ENCODE measurements at regions not wholly inside any gene's neighbourhood (a gene's known extent, or its start where the extent isn't known, plus 50 kb on each side); places are given as distances from the start of the nearest gene placed in this dataset.

DNA sequence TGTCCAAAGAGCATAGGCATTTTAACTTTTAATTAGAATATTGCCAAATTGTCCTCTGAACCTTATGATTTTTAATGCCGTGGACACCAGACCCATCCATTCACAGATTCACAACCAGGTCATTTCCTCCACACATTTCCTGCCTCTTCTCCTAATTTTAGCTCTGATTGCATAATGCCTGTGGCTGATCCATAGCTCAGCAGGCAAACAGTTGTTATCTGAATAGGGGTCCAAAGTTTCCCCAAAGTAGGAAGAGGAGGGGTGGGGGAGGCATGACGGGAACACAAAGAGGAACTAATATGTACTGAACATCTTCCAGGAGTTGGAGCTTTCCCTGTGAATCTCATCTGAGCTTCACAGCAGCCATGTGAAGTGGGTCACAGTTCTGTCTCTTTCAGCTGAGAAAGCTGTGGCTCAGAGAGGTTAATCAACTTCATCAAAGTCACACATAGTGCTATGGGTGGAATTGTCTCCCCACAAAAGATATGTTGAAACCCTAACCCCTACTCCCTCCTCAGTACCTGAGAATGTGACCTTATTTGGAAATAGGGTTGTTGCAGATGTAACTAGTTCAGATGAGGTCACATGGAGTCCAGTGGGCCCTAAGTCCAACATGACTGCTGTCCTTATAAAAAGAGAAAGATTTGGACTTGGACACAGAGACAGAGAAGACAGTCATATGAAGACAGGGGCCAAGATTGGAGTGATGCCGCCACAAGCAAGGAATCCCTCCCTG lies 106.7 kb upstream of the AGBL1 start:
- no peak overlapping the region for H3K4me3 ChIP-seq (ENCODE audit: low read depth, low read length)
- DNase-seq (ENCODE audit: low read depth): no peak
- TF ChIP-seq, protein P1, sequence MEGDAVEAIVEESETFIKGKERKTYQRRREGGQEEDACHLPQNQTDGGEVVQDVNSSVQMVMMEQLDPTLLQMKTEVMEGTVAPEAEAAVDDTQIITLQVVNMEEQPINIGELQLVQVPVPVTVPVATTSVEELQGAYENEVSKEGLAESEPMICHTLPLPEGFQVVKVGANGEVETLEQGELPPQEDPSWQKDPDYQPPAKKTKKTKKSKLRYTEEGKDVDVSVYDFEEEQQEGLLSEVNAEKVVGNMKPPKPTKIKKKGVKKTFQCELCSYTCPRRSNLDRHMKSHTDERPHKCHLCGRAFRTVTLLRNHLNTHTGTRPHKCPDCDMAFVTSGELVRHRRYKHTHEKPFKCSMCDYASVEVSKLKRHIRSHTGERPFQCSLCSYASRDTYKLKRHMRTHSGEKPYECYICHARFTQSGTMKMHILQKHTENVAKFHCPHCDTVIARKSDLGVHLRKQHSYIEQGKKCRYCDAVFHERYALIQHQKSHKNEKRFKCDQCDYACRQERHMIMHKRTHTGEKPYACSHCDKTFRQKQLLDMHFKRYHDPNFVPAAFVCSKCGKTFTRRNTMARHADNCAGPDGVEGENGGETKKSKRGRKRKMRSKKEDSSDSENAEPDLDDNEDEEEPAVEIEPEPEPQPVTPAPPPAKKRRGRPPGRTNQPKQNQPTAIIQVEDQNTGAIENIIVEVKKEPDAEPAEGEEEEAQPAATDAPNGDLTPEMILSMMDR (IDR thresholded peaks at IDR 0.05; ENCODE audit: insufficient read depth, low read depth, low read length): no peak

DNA sequence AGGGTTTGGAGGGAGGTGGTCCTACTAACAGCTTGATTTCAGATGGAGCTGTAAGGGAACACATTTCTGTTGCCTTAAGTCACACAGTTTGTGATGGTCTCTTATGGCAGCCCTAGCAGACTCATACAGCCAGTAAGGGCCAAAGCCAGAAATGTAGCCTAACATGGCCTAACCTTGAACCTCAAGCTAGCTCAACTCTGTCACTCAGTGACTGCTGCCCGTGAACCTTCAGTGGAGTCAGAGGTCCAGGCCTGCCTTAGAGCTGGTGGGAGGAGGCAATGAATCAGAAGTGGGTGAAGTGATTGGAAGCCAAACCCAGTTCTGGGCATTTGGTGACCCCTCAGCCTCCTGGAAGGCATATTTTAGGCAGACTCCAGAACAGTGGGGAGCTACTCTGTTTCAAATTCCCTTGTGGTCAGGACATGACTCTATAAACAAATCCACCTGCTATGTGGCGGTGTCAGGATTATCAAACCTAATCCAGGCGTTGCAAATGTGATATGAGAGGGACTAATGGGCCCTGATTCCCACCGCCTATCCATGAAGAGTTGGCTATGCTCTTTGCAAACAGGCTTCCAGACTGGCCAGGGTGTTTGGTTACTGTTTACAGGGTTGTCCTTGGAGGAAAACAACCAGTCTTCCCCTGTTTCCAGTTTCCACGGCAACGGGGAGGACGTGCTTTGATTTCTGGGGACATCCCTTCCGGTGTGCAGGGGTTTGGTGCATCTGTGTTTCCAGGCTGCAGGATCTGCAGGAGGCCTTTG lies 105.9 kb upstream of the AGBL1 start:
- TF ChIP-seq, protein P1 (IDR thresholded peaks at IDR 0.05; ENCODE audit: insufficient read depth, low read depth, low read length): no peak
- H3K4me3 ChIP-seq (ENCODE audit: low read depth, low read length): no peak overlapping the region
- DNase-seq (ENCODE audit: low read depth): no peak

DNA sequence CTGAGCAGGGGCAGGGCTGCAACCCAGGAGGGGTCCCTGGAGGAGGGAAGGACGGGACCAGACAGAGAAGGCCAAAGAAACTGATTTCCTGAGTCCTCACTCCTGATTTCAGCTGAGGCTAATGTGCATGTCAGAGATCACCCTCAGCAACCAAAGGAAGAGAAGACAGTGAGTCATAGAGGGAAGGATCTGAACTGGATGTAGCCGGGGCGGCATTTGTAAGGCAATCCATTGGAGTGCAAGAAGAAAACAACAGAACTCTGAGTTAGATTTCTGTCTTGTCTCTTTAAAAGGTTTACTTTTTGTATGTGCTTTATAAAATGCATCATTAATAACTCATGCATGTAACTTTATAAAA lies 105.3 kb upstream of the AGBL1 start:
- TF ChIP-seq, protein P1 (IDR thresholded peaks at IDR 0.05; ENCODE audit: insufficient read depth, low read depth, low read length): no peak
- DNase-seq (ENCODE audit: low read depth): no peak

DNA sequence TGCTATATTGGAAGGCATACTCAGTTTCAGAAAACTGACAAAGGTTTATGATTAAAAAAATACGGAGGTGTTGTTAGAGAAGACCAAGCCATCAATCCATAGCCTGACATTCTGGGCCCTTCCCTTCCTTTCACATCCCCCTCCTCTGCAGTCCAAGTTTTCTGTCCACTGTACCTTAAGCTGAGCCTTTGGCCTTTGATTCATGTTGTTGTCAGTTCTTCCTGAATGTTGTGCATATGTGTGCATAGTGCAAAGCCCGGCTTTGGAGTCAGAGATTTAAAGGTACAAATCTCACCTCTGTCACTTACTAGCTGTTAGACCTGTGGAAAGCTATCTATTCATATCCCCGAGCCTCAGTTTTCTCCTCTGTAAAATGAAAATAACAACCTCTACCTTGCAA lies 104.9 kb upstream of the AGBL1 start:
- DNase-seq (ENCODE audit: low read depth): no peak
- no peak overlapping the region for H3K4me3 ChIP-seq (ENCODE audit: low read depth, low read length)
- TF ChIP-seq, protein P1 (IDR thresholded peaks at IDR 0.05; ENCODE audit: insufficient read depth, low read depth, low read length): no peak

More for the DNA sequence above, 105.3 kb upstream of the AGBL1 start:
- no peak overlapping the region for H3K4me3 ChIP-seq (ENCODE audit: low read depth, low read length)

DNA sequence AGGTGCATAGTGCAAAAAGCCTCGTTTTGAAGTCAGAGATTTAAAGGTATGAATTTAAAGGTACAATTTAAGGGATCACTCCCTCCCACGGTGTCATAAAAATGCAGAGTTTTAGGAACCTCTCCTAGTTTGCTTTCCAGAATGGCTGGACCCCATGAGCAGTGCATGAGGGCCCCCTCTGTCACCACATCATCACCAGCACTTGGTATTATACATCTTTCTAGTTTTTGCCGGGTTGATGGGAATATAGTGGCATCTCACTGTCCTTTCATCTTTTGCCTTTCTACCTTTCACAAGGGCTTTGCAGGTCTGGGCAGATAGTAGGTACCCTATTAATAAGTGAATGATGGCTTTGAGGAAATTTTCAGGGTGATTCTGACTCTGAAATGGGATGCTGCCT lies 103.6 kb upstream of the AGBL1 start:
- DNase-seq (ENCODE audit: low read depth): no peak
- TF ChIP-seq, protein P1 (IDR thresholded peaks at IDR 0.05; ENCODE audit: insufficient read depth, low read depth, low read length): no peak
- H3K4me3 ChIP-seq (ENCODE audit: low read depth, low read length): no peak overlapping the region

DNA sequence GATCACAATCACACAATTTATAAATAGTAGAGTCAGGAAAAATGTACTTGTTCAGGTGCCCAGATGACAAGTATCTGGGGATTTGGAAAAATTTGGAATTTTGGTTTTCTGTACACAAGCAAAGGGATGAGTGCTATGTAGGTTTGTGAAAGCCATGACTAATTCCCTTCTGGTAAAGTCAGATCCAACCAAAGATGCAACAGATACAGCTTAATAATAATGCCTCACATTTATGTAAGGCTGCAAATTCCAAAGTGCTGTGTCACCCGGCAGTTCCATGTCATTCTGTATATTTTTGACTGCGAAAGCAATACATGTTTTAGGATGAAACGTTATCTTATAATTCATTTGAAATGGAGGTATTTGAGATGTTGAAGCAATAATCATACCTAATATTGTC lies 102.7 kb upstream of the AGBL1 start:
- no peak overlapping the region for H3K4me3 ChIP-seq (ENCODE audit: low read depth, low read length)
- no peak for DNase-seq (ENCODE audit: low read depth)
- TF ChIP-seq, protein P1 (IDR thresholded peaks at IDR 0.05; ENCODE audit: insufficient read depth, low read depth, low read length): no peak

All from fibroblast of villous mesenchyme (primary cell).